ENCODE measurements at regions not wholly inside any gene's neighbourhood (a gene's known extent, or its start where the extent isn't known, plus 50 kb on each side); places are given as distances from the start of the nearest gene placed in this dataset.

- TF ChIP-seq CTCF (conservative IDR thresholded peaks at IDR 0.05; ENCODE audit: low read length) (no peak), EZH2phosphoT487 (IDR thresholded peaks at IDR 0.05; ENCODE audit: borderline replicate concordance, low read depth, low read length) (no peak)
Measured at GRCh38 chr10:130576427-130576826, 440.2 kb downstream of the GLRX3 start.
